CD14-positive monocyte (primary cell): ENCODE measurements at regions not wholly inside any gene's neighbourhood (a gene's known extent, or its start where the extent isn't known, plus 50 kb on each side); places are given as distances from the start of the nearest gene placed in this dataset.

Source experiments
- DNase-seq, 3 donors: peaks; one replicate each; pipeline ENCODE4 v3.0.0-alpha.2; 2011 to 2022
- H2AFZ ChIP-seq: 2 replicates; pipeline ENCODE4 v1.6.0; 2012; ENCODE audit warnings: mild to moderate bottlenecking, low read depth, low read length, inconsistent platforms; ENCODE audit not compliant: insufficient read depth, poor library complexity, severe bottlenecking
- H3K27ac ChIP-seq, 2 donors: 1 replicate in 1 of 2; 2 replicates in 1 of 2; pipeline ENCODE4 v1.5.1; 2012 to 2013; ENCODE audit warnings: low read length in 2 of 2, control low read depth in 1 of 2, inconsistent platforms in 1 of 2, low read depth in 1 of 2, mild to moderate bottlenecking in 1 of 2
- H3K27me3 ChIP-seq, 2 donors: one replicate each; pipeline versions ENCODE4 v1.6.0 to v1.6.1; 2011 to 2013; ENCODE audit warnings: low read length in 2 of 2; ENCODE audit not compliant: control insufficient read depth in 2 of 2, insufficient read depth in 2 of 2
- H3K36me3 ChIP-seq, 2 donors: replicated peaks in 1 of 2; 1 replicate in 1 of 2; 2 replicates in 1 of 2; pipeline versions ENCODE4 v1.5.1 to v1.6.1; 2012 to 2013; ENCODE audit warnings: low read length in 2 of 2, control low read depth in 1 of 2, inconsistent platforms in 1 of 2, mild to moderate bottlenecking in 1 of 2; ENCODE audit not compliant: insufficient read depth in 2 of 2, control insufficient read depth in 1 of 2
- H3K4me1 ChIP-seq, 2 donors: 1 replicate in 1 of 2; 2 replicates in 1 of 2; pipeline versions ENCODE4 v1.5.1 to v1.6.1; 2012 to 2013; ENCODE audit warnings: low read length in 2 of 2, control low read depth in 1 of 2, inconsistent platforms in 1 of 2, mild to moderate bottlenecking in 1 of 2, moderate library complexity in 1 of 2; ENCODE audit not compliant: insufficient read depth in 2 of 2, control insufficient read depth in 1 of 2
- H3K4me2 ChIP-seq: replicated peaks from 2 replicates; pipeline ENCODE3; 2012; ENCODE audit warnings: low read length, moderate library complexity, mild to moderate bottlenecking; ENCODE audit not compliant: poor library complexity, severe bottlenecking; ENCODE audit errors: extremely low read depth
- H3K4me3 ChIP-seq, 3 experiments: fragments of 200-600 bp in 1 of 3; sonication (generic) in 1 of 3; replicated peaks in 1 of 3; 1 replicate in 2 of 3; 2 replicates in 1 of 3; pipeline ENCODE4 v1.5.1; 2011 to 2013; ENCODE audit warnings: low read length in 3 of 3, mild to moderate bottlenecking in 3 of 3, control low read depth in 2 of 3, low read depth in 2 of 3, inconsistent platforms in 1 of 3, moderate library complexity in 1 of 3
- H3K79me2 ChIP-seq: 2 replicates; pipeline ENCODE4 v1.6.0; 2012; ENCODE audit warnings: mild to moderate bottlenecking, control low read depth, inconsistent platforms, low read length, moderate library complexity; ENCODE audit not compliant: insufficient read depth
- H3K9ac ChIP-seq: 2 replicates; pipeline ENCODE4 v1.6.0; 2017; ENCODE audit warnings: low read length, mild to moderate bottlenecking; ENCODE audit not compliant: insufficient read depth, poor library complexity, severe bottlenecking
- H3K9me3 ChIP-seq, 2 donors: replicated peaks in 1 of 2; 1 replicate in 1 of 2; 2 replicates in 1 of 2; pipeline versions ENCODE4 v1.5.1 to v1.6.1; 2012 to 2013; ENCODE audit warnings: low read length in 2 of 2, control low read depth in 1 of 2; ENCODE audit not compliant: control insufficient read depth in 1 of 2, insufficient read depth in 1 of 2
- H4K20me1 ChIP-seq: 2 replicates; pipeline ENCODE4 v1.6.0; 2012; ENCODE audit warnings: mild to moderate bottlenecking, low read length, control low read depth, moderate library complexity; ENCODE audit not compliant: insufficient read depth
- H3K27ac Mint-ChIP-seq, 7 donors: one replicate each; pipeline ENCODE4 v1.8.0; 2020; ENCODE audit warnings: mild to moderate bottlenecking in 7 of 7, mixed read lengths in 7 of 7, moderate library complexity in 6 of 7, inconsistent platforms in 2 of 7
- H3K27me3 Mint-ChIP-seq, 3 donors: one replicate each; pipeline ENCODE4 v1.8.0; 2021 to 2022; ENCODE audit warnings: low read depth in 3 of 3, mild to moderate bottlenecking in 3 of 3, mixed read lengths in 3 of 3, moderate library complexity in 3 of 3, inconsistent platforms in 1 of 3
- H3K36me3 Mint-ChIP-seq, 2 donors: one replicate each; pipeline ENCODE4 v1.8.0; 2020; ENCODE audit warnings: mixed read lengths in 2 of 2, inconsistent platforms in 1 of 2, mild to moderate bottlenecking in 1 of 2
- H3K4me1 Mint-ChIP-seq: one replicate; pipeline ENCODE4 v1.8.0; 2020; ENCODE audit warnings: mild to moderate bottlenecking, mixed read lengths
- H3K4me3 Mint-ChIP-seq, 2 donors: one replicate each; pipeline ENCODE4 v1.8.0; 2020; ENCODE audit warnings: mild to moderate bottlenecking in 2 of 2, mixed read lengths in 2 of 2, moderate library complexity in 1 of 2
- H3K9me3 Mint-ChIP-seq, 7 donors: one replicate each; pipeline ENCODE4 v1.8.0; 2020 to 2022; ENCODE audit warnings: mixed read lengths in 7 of 7, mild to moderate bottlenecking in 6 of 7, moderate library complexity in 6 of 7, inconsistent platforms in 2 of 7
- CTCF ChIP-seq: fragments of 200-600 bp; IDR thresholded peaks from one replicate; pipeline ENCODE4 v1.8.0; 2022; ENCODE audit warnings: antibody characterized with exemption, mild to moderate bottlenecking
- WGBS: methylation state at CpG from one replicate; pipeline ENCODE4 v1.1.5; 2013; ENCODE audit warnings: missing lambda C conversion rate; ENCODE audit not compliant: insufficient coverage; 5-methylcytosine and 5-hydroxymethylcytosine counted together
- intact Hi-C, 2 donors: fragments of 100-400 bp; cut with micrococcal nuclease; formaldehyde crosslinking; loops; one replicate each; pipeline versions ENCODE4 v1.15.0 to v1.15.1; 2023

GRCh38 chr1:224486801-224487583, 52.4 kb upstream of the WDR26 start:
- Histone ChIP-seq H3K4me1 (peaks cover 0 to 4% of the 10 kb centered on the region in 2 donors), H3K9me3 (no peaks in the 10 kb centered on the region), H2AFZ (no peak overlapping the region), H3K4me2 (no peak overlapping the region), H3K36me3 (no peaks in the 10 kb centered on the region), H3K27me3 (no peaks in the 10 kb centered on the region), H4K20me1 (no peaks in the 10 kb centered on the region), H3K4me3 (no peak overlapping the region), H3K79me2 (no peaks in the 10 kb centered on the region), H3K9ac (no peak overlapping the region), H3K27ac (no peak overlapping the region)
- no peak for DNase-seq
- Mint-ChIP-seq H3K27ac (no peak overlapping the region), H3K9me3 (peaks cover 0 to 9% (median 2%) of the 10 kb centered on the region in 7 donors), H3K36me3 (no peaks in the 10 kb centered on the region), H3K4me3 (no peak overlapping the region), H3K4me1 (peaks cover 4% of the 10 kb centered on the region), H3K27me3 (peaks cover 0 to 1% (median 0%) of the 10 kb centered on the region in 3 donors)
- intact Hi-C loops: no loop called here
- WGBS: no CpG with 5 or more reads among the region's 6 CpGs
- no peak for TF ChIP-seq CTCF

- Histone ChIP-seq H3K79me2 (no peaks in the 10 kb centered on the region), H3K9me3 (no peaks in the 10 kb centered on the region), H3K9ac (no peak overlapping the region), H3K27ac (no peak overlapping the region), H3K4me1 (peaks cover 0 to 4% of the 10 kb centered on the region in 2 donors), H4K20me1 (no peaks in the 10 kb centered on the region), H3K36me3 (no peaks in the 10 kb centered on the region), H3K4me2 (no peak overlapping the region), H3K4me3 (no peak overlapping the region), H2AFZ (no peak overlapping the region), H3K27me3 (no peaks in the 10 kb centered on the region)
- Mint-ChIP-seq H3K9me3 (peaks cover 0 to 2% (median 0%) of the 10 kb centered on the region in 7 donors), H3K4me1 (peaks cover 4% of the 10 kb centered on the region), H3K27ac (no peak overlapping the region), H3K36me3 (no peaks in the 10 kb centered on the region), H3K4me3 (no peak overlapping the region), H3K27me3 (peaks cover 0 to 1% (median 0%) of the 10 kb centered on the region in 3 donors)
- peak in 1 of 3 donors; percentile 50 for DNase-seq
- no peak for TF ChIP-seq CTCF
- intact Hi-C loops: no loop called here
- WGBS: no CpG with 5 or more reads among the region's 2 CpGs
These were observed 54.4 kb upstream of the WDR26 start for GRCh38 chr1:224488806-224489499.
